Prostate gland (tissue), 1 donor: ENCODE measurements at regions not wholly inside any gene's neighbourhood (a gene's known extent, or its start where the extent isn't known, plus 50 kb on each side); places are given as distances from the start of the nearest gene placed in this dataset.

ENCODE experiments used
- POLR2A ChIP-seq: fragments of 450-650 bp; IDR thresholded peaks from one replicate; pipeline ENCODE4 v1.6.1; 2016; ENCODE audit warnings: antibody characterized with exemption, mild to moderate bottlenecking
- POLR2AphosphoS5 ChIP-seq: sonication (generic); formaldehyde crosslinking; IDR thresholded peaks from one replicate; pipeline ENCODE4 v1.6.1; 2017; ENCODE audit warnings: antibody characterized with exemption

- TF ChIP-seq POLR2AphosphoS5 (no peak), POLR2A (no peak)
Observed at GRCh38 chr14:86602263-86602662, 1072.3 kb downstream of the FLRT2 start.
